H1 (cell line): ENCODE measurements at regions not wholly inside any gene's neighbourhood (a gene's known extent, or its start where the extent isn't known, plus 50 kb on each side); places are given as distances from the start of the nearest gene placed in this dataset.

Experiments used
- BRCA1 ChIP-seq: IDR thresholded peaks from 2 replicates; pipeline ENCODE4 v1.6.1; 2012; ENCODE audit warnings: low read depth, low read length, improper control_type of control experiment
- CBX5 ChIP-seq: fragments of 300-800, 300-1000 bp; sonication (generic); IDR thresholded peaks from 2 replicates; pipeline ENCODE4 v1.7.1; 2016; ENCODE audit warnings: antibody characterized with exemption, low read length, low read depth
- CEBPB ChIP-seq: IDR thresholded peaks from 2 replicates; pipeline ENCODE4 v1.6.1; 2012; ENCODE audit warnings: low read depth, low read length
- KDM4A ChIP-seq: IDR thresholded peaks from one replicate; pipeline ENCODE4 v1.7.1; 2012; ENCODE audit warnings: low read depth, mild to moderate bottlenecking, moderate library complexity, low read length, inconsistent platforms; ENCODE audit not compliant: severe bottlenecking
- MAX ChIP-seq: IDR thresholded peaks from 2 replicates; pipeline ENCODE4 v1.6.1; 2012; ENCODE audit warnings: inconsistent platforms
- RNF2 ChIP-seq: fragments of 200-900, 300-1000 bp; sonication (generic); IDR thresholded peaks from 2 replicates; pipeline ENCODE4 v1.7.1; 2016; ENCODE audit warnings: borderline replicate concordance, low read depth, mild to moderate bottlenecking, antibody characterized with exemption, low read length; ENCODE audit not compliant: poor library complexity, severe bottlenecking; ENCODE audit errors: missing control alignments

- TF ChIP-seq RNF2: no peak
- TF ChIP-seq MAX: no peak
- no peak for TF ChIP-seq BRCA1
- no peak for TF ChIP-seq CEBPB
- TF ChIP-seq KDM4A: no peak
- no peak for TF ChIP-seq CBX5
Measured at GRCh38 chr22:22798716-22799115, 88.9 kb upstream of the IGLL5 start (continued).
